CD4-positive, alpha-beta memory T cell (primary cell): ENCODE measurements at regions not wholly inside any gene's neighbourhood (a gene's known extent, or its start where the extent isn't known, plus 50 kb on each side); places are given as distances from the start of the nearest gene placed in this dataset.

Experiments
- CTCF ChIA-PET: fragments of 350-600 bp; sonication (Branson Sonifier 250); formaldehyde crosslinking; loops from one replicate; lab custom pipeline; 2021; ENCODE audit warnings: inconsistent platforms; ENCODE audit not compliant: partially characterized antibody; lab: Charles Lee
- POLR2A ChIA-PET: fragments of 350-600 bp; sonication (Branson Sonifier 250); formaldehyde crosslinking; loops from one replicate; lab custom pipeline; 2021; ENCODE audit not compliant: partially characterized antibody; lab: Charles Lee
- DNase-seq, 5 donors: peaks; one replicate each; pipeline versions ENCODE4 v3.0.0 to v3.0.0-alpha.2; 2020 to 2022; ENCODE audit warnings: mixed read lengths in 1 of 5
- H3K27ac ChIP-seq: one replicate; pipeline ENCODE4 v1.7.0; 2013; ENCODE audit warnings: low read depth, low read length
- H3K27me3 ChIP-seq: 2 replicates; pipeline ENCODE4 v1.7.0; 2013; ENCODE audit warnings: mild to moderate bottlenecking, low read length, moderate library complexity; ENCODE audit not compliant: insufficient read depth
- H3K36me3 ChIP-seq: 2 replicates; pipeline ENCODE4 v1.7.0; 2013; ENCODE audit warnings: mild to moderate bottlenecking, low read length, moderate library complexity; ENCODE audit not compliant: insufficient read depth
- H3K4me1 ChIP-seq: 2 replicates; pipeline ENCODE4 v1.7.0; 2013; ENCODE audit warnings: mild to moderate bottlenecking, low read length, moderate library complexity; ENCODE audit not compliant: insufficient read depth
- H3K4me3 ChIP-seq, 2 donors: one replicate each; pipeline ENCODE4 v1.7.0; 2013; ENCODE audit warnings: low read length in 2 of 2, mild to moderate bottlenecking in 1 of 2
- H3K9me3 ChIP-seq, 2 donors: one replicate each; pipeline ENCODE4 v1.7.0; 2013; ENCODE audit warnings: low read length in 2 of 2, control low read depth in 1 of 2; ENCODE audit not compliant: control insufficient read depth in 1 of 2
- H3K27ac Mint-ChIP-seq, 7 donors: one replicate each; pipeline ENCODE4 v1.8.0; 2020 to 2021; ENCODE audit warnings: mixed read lengths in 7 of 7, mild to moderate bottlenecking in 6 of 7, inconsistent platforms in 3 of 7, moderate library complexity in 3 of 7
- H3K27me3 Mint-ChIP-seq, 2 donors: one replicate each; pipeline ENCODE4 v1.8.0; 2020 to 2021; ENCODE audit warnings: mixed read lengths in 2 of 2
- H3K36me3 Mint-ChIP-seq, 2 donors: one replicate each; pipeline ENCODE4 v1.8.0; 2020 to 2021; ENCODE audit warnings: mixed read lengths in 2 of 2, inconsistent platforms in 1 of 2, mild to moderate bottlenecking in 1 of 2
- H3K4me1 Mint-ChIP-seq, 4 donors: one replicate each; pipeline ENCODE4 v1.8.0; 2020 to 2021; ENCODE audit warnings: mixed read lengths in 4 of 4, mild to moderate bottlenecking in 1 of 4
- H3K4me3 Mint-ChIP-seq, 8 donors: one replicate each; pipeline ENCODE4 v1.8.0; 2020 to 2021; ENCODE audit warnings: mixed read lengths in 8 of 8, mild to moderate bottlenecking in 7 of 8, moderate library complexity in 6 of 8, inconsistent platforms in 3 of 8
- H3K9me3 Mint-ChIP-seq, 8 donors: one replicate each; pipeline ENCODE4 v1.8.0; 2020 to 2021; ENCODE audit warnings: mixed read lengths in 8 of 8, mild to moderate bottlenecking in 5 of 8, inconsistent platforms in 3 of 8, moderate library complexity in 1 of 8
- intact Hi-C: fragments of 100-400 bp; cut with micrococcal nuclease; formaldehyde crosslinking; loops from one replicate; pipeline ENCODE4 v1.15.1; 2023

DNA sequence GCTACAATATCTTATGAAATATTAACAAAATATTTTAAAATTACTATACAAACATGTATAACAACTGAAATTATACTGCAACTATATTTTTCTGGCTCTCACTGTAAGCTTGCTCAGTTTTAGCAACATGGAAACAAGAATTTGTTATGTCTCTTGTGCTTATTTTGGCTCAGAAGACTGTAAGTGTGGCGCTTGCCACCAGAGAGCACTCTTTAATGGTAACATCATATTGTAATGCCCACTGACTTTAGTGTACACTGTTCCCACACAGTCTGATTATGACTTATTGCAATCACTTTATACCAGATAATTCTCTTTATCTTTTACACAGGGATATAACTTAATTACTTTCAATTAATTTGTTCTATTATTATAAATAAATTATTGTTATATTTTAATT is 1500.6 kb upstream of the TMEFF2 start:
- DNase-seq: no peak
- H3K4me3 Mint-ChIP-seq: no peak overlapping the region
- Histone ChIP-seq H3K4me3 (no peak overlapping the region), H3K36me3 (no peaks in the 10 kb centered on the region), H3K4me1 (no peaks in the 10 kb centered on the region), H3K27me3 (no peaks in the 10 kb centered on the region), H3K9me3 (no peaks in the 10 kb centered on the region), H3K27ac (no peak overlapping the region)
- POLR2A ChIA-PET: no interaction called here
- peaks cover 0 to 2% (median 0%) of the 10 kb centered on the region in 8 donors for H3K9me3 Mint-ChIP-seq
- no peaks in the 10 kb centered on the region for H3K4me1 Mint-ChIP-seq
- CTCF ChIA-PET: interaction anchor here (1.1 kb wide), 1 partner anchor 732 kb away, joined by 3 read pairs; no protein-coding TSS in a partner anchor
- intact Hi-C loops: no loop called here
- H3K36me3 Mint-ChIP-seq: no peaks in the 10 kb centered on the region
- H3K27ac Mint-ChIP-seq: no peak overlapping the region
- peaks cover 0 to 1% of the 10 kb centered on the region in 2 donors for H3K27me3 Mint-ChIP-seq

DNA sequence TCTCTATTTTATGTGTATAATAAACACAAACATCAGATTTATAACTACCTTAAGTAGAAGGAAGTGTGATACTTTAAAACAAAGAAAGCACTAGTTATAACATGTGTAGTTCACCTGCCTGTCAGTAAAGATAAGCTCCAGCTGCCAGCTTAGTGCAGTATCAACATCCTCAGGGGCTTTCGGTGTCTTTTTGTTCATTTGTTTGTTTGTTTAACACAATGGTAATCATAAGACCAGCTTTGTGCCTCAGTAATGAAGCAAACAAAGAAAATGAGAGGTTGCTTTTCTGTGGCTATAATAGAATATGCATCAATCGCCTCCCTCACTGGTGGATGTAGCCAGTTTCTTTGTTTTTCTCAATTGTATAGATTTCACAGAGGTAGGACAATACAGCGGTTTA is 1499.0 kb upstream of the TMEFF2 start:
- Histone ChIP-seq H3K4me1 (no peaks in the 10 kb centered on the region), H3K27ac (no peak overlapping the region), H3K4me3 (no peak overlapping the region), H3K36me3 (no peaks in the 10 kb centered on the region), H3K27me3 (no peaks in the 10 kb centered on the region), H3K9me3 (no peaks in the 10 kb centered on the region)
- Mint-ChIP-seq H3K9me3 (peaks cover 0 to 2% (median 0%) of the 10 kb centered on the region in 8 donors), H3K4me3 (no peak overlapping the region), H3K27me3 (peaks cover 0 to 1% of the 10 kb centered on the region in 2 donors), H3K4me1 (no peaks in the 10 kb centered on the region), H3K36me3 (no peaks in the 10 kb centered on the region), H3K27ac (no peak overlapping the region)
- intact Hi-C loops: no loop called here
- ChIA-PET POLR2A (no interaction called here), CTCF (no interaction called here)
- no peak for DNase-seq

DNA sequence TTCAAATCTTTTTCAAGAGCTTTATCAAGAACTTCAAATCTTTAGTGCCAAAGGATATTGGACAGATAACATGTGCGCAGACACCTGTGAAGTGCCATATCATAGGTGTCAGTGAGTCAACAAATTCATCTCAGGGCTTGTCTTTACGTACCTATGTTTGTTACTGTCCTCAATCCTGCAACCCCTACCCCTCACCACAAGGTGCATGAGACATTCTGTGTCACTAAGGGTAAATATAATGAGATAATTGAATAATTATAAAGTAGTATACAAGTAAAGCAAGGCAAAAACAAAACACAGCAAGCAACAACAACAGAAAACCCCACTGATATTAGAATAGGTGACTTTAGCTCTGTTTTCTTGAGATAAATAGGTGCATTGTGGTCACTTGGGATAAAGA is 1495.8 kb upstream of the TMEFF2 start:
- H3K27me3 Mint-ChIP-seq: peaks cover 0 to 1% of the 10 kb centered on the region in 2 donors
- intact Hi-C loops: no loop called here
- H3K36me3 Mint-ChIP-seq: no peaks in the 10 kb centered on the region
- no peaks in the 10 kb centered on the region for H3K36me3 ChIP-seq
- no peak for DNase-seq
- peaks cover 0 to 2% (median 0%) of the 10 kb centered on the region in 8 donors for H3K9me3 Mint-ChIP-seq
- H3K4me1 ChIP-seq: no peaks in the 10 kb centered on the region
- no peaks in the 10 kb centered on the region for H3K27me3 ChIP-seq
- H3K4me3 ChIP-seq: no peak overlapping the region
- ChIA-PET CTCF (no interaction called here), POLR2A (no interaction called here)
- H3K27ac Mint-ChIP-seq: no peak overlapping the region
- H3K9me3 ChIP-seq: no peaks in the 10 kb centered on the region
- no peak overlapping the region for H3K4me3 Mint-ChIP-seq
- no peak overlapping the region for H3K27ac ChIP-seq
- H3K4me1 Mint-ChIP-seq: no peaks in the 10 kb centered on the region

DNA sequence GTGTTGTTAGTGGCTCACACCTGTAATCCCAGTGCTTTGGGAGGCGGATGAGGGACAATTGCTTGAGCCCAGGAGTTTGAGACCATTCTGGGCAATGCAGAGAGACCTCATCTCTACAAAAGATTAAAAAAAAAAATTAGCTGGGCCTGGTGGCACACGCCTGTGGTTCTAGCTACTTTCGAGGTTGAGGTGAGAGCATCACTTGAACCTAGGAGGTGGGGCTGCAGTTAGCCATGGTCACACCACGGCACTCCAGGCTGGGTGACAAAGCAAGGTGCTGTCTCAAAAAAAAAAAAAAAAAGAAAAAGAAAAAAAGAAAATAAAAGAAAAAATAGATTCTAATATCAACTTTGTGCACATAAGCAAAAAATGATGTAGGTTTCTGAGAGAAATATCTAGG is 1492.5 kb upstream of the TMEFF2 start:
- H3K9me3 ChIP-seq: no peaks in the 10 kb centered on the region
- H3K4me3 ChIP-seq: no peak overlapping the region
- H3K36me3 ChIP-seq: no peaks in the 10 kb centered on the region
- Mint-ChIP-seq H3K27me3 (no peaks in the 10 kb centered on the region), H3K4me1 (no peaks in the 10 kb centered on the region), H3K9me3 (no peaks in the 10 kb centered on the region), H3K4me3 (no peak overlapping the region), H3K27ac (no peak overlapping the region), H3K36me3 (no peaks in the 10 kb centered on the region)
- intact Hi-C loops: no loop called here
- H3K4me1 ChIP-seq: no peaks in the 10 kb centered on the region
- H3K27ac ChIP-seq: no peak overlapping the region
- no peaks in the 10 kb centered on the region for H3K27me3 ChIP-seq
- CTCF ChIA-PET: no interaction called here
- POLR2A ChIA-PET: no interaction called here
- DNase-seq: no peak

DNA sequence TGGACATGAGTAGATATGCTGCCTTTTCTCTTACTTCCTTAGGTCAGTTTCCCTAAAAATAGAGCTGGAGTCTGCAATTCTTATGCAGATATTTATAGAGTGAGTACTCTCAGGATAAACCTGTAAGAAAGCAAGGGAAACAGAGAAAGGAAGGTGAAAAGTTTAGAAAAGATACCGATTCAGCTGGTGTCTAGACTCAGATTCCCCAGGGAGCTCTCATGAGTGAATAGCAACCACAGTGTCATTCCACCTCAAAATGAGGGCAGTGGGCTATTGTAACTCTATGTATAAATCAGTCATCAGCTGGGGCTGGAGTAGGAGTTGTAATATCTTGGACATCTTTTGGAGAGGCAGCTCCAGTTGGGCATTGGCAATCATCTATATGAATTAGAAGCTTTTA is 1485.1 kb upstream of the TMEFF2 start:
- no peak for DNase-seq
- Histone ChIP-seq H3K27ac (no peak overlapping the region), H3K4me1 (no peaks in the 10 kb centered on the region), H3K4me3 (no peak overlapping the region), H3K36me3 (no peaks in the 10 kb centered on the region), H3K9me3 (no peaks in the 10 kb centered on the region), H3K27me3 (no peaks in the 10 kb centered on the region)
- H3K27ac Mint-ChIP-seq: no peak overlapping the region
- peaks cover 0 to 6% (median 0%) of the 10 kb centered on the region in 8 donors for H3K9me3 Mint-ChIP-seq
- no peaks in the 10 kb centered on the region for H3K27me3 Mint-ChIP-seq
- no peaks in the 10 kb centered on the region for H3K4me1 Mint-ChIP-seq
- H3K36me3 Mint-ChIP-seq: no peaks in the 10 kb centered on the region
- ChIA-PET POLR2A (no interaction called here), CTCF (no interaction called here)
- no peak overlapping the region for H3K4me3 Mint-ChIP-seq
- intact Hi-C loops: no loop called here

DNA sequence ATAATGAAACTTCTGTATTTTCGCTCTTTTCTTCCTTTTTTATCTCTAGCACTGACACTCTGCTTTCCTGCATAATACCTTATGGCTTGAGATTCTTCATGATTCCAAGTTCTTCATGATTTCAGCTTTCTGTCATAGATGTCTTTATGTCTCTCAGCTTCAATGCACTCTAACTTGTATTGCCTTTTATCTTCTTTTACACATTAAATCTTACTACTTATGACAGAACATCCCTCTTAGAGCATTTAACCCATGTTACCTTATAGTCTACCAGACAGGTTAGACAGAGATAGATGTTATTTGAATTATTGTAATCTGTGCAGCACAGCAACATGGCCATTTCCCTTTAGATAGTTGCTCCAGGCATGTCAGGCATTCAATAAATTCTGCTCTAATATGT is 1475.7 kb upstream of the TMEFF2 start:
- H3K27ac Mint-ChIP-seq: no peak overlapping the region

DNA sequence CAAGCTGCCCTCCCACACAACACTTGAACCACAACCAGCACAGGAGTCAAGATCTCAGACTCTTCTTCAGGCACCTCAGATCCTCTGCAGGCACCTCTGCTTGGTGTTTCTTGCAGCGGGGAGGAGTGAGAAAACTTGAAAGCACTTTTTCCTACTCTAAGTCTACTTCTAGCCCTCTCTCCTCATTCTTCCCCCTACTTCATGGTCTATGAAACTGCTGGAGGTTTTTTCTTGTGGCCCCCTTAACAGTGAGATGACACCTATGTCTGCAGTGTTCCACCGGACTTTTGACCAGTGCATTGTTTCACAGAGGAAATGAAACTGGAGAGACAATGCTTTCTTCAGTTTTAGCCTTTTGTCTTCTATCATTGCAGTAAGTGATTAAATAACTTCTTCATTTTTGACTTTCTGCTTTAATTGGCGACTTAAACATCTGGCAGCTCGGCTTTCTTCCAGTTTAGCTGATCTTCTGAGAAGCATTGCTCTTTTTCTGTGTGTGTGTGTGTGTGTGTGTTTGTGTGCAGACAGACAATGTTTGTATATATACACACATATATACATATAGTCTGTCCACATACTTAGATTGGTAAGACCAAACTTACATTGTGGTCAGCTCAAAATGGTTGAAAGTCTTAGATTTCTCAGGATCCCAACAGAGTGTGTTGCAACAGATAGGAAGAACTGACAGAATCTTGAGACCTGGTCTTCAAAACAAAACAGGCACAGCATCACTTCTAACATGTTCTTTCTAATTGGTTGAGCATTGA is 1474.0 kb upstream of the TMEFF2 start:
- Mint-ChIP-seq H3K27me3 (no peaks in the 10 kb centered on the region), H3K36me3 (no peaks in the 10 kb centered on the region), H3K27ac (no peak overlapping the region), H3K4me1 (no peaks in the 10 kb centered on the region), H3K9me3 (no peaks in the 10 kb centered on the region), H3K4me3 (no peak overlapping the region)
- Histone ChIP-seq H3K4me1 (no peaks in the 10 kb centered on the region), H3K4me3 (no peak overlapping the region), H3K27ac (no peak overlapping the region), H3K9me3 (no peaks in the 10 kb centered on the region), H3K36me3 (no peaks in the 10 kb centered on the region), H3K27me3 (no peaks in the 10 kb centered on the region)
- ChIA-PET POLR2A (no interaction called here), CTCF (no interaction called here)
- intact Hi-C loops: no loop called here
- no peak for DNase-seq

More for the DNA sequence above, 1475.7 kb upstream of the TMEFF2 start:
- H3K27ac ChIP-seq: no peak overlapping the region
- Mint-ChIP-seq H3K4me1 (no peaks in the 10 kb centered on the region), H3K4me3 (no peak overlapping the region), H3K27me3 (no peaks in the 10 kb centered on the region), H3K36me3 (no peaks in the 10 kb centered on the region), H3K9me3 (no peaks in the 10 kb centered on the region)
- DNase-seq: no peak
- ChIA-PET POLR2A (no interaction called here), CTCF (no interaction called here)
- intact Hi-C loops: no loop called here
- no peak overlapping the region for H3K4me3 ChIP-seq
- H3K4me1 ChIP-seq: no peaks in the 10 kb centered on the region
- no peaks in the 10 kb centered on the region for H3K27me3 ChIP-seq
- no peaks in the 10 kb centered on the region for H3K36me3 ChIP-seq
- no peaks in the 10 kb centered on the region for H3K9me3 ChIP-seq
